Ascending aorta (tissue), 2 donors: ENCODE measurements at regions not wholly inside any gene's neighbourhood (a gene's known extent, or its start where the extent isn't known, plus 50 kb on each side); places are given as distances from the start of the nearest gene placed in this dataset.

Experiments used
- DNase-seq, 2 donors: peaks; one replicate each; pipeline ENCODE4 v3.0.0-alpha.2; 2019; ENCODE audit warnings: low spot score in 2 of 2
- H3K27ac ChIP-seq, 2 donors: fragments of 200-600 bp; sonication (generic); one replicate each; pipeline ENCODE4 v1.5.1; 2016 to 2017; ENCODE audit warnings: mild to moderate bottlenecking in 1 of 2
- H3K27me3 ChIP-seq: fragments of 200-600 bp; sonication (generic); one replicate; pipeline ENCODE4 v1.5.1; 2017
- H3K36me3 ChIP-seq, 2 donors: fragments of 200-600 bp; sonication (generic); one replicate each; pipeline ENCODE4 v1.5.1; 2016
- H3K4me1 ChIP-seq, 2 donors: fragments of 200-600 bp; sonication (generic); one replicate each; pipeline ENCODE4 v1.5.1; 2016 to 2017; ENCODE audit warnings: mild to moderate bottlenecking in 1 of 2
- H3K4me3 ChIP-seq, 2 donors: fragments of 200-600 bp; sonication (generic); one replicate each; pipeline ENCODE4 v1.5.1; 2016 to 2017; ENCODE audit warnings: mild to moderate bottlenecking in 1 of 2
- H3K9me3 ChIP-seq, 2 donors: fragments of 200-600 bp; sonication (generic); one replicate each; pipeline ENCODE4 v1.5.1; 2016
- CTCF ChIP-seq, 3 experiments: fragments of 200-600 bp in 2 of 3; fragments of 450-650 bp in 1 of 3; sonication (generic) in 2 of 3; IDR thresholded peaks; one replicate each; pipeline ENCODE4 v1.5.1; 2016 to 2019; ENCODE audit warnings: antibody characterized with exemption in 3 of 3, mild to moderate bottlenecking in 1 of 3, moderate library complexity in 1 of 3
- intact Hi-C: fragments of 100-400 bp; cut with DNase I; formaldehyde crosslinking; loops from one replicate; pipeline ENCODE4 v1.15.1; 2023

- no peak for DNase-seq
- Histone ChIP-seq H3K27ac (no peak overlapping the region), H3K4me3 (no peak overlapping the region), H3K4me1 (no peaks in the 10 kb centered on the region), H3K36me3 (no peaks in the 10 kb centered on the region), H3K27me3 (no peaks in the 10 kb centered on the region), H3K9me3 (no peaks in the 10 kb centered on the region)
- intact Hi-C loops: no loop called here
- TF ChIP-seq CTCF (IDR thresholded peaks at IDR 0.05): no peak
Observed at GRCh38 chr6:6884916-6885315, 222.8 kb upstream of the RREB1 start.

- H3K27ac ChIP-seq: no peak overlapping the region
- no peak overlapping the region for H3K4me3 ChIP-seq
- H3K27me3 ChIP-seq: no peaks in the 10 kb centered on the region
- no peaks in the 10 kb centered on the region for H3K4me1 ChIP-seq
- TF ChIP-seq CTCF (IDR thresholded peaks at IDR 0.05): no peak
- no peaks in the 10 kb centered on the region for H3K9me3 ChIP-seq
- intact Hi-C loops: no loop called here
- DNase-seq: peak; percentile 21 to 73
- H3K36me3 ChIP-seq: no peaks in the 10 kb centered on the region
Observed at GRCh38 chr6:6885521-6886170, 222.1 kb upstream of the RREB1 start.

- DNase-seq: no peak
- H3K27ac ChIP-seq: no peak overlapping the region
- no peak for TF ChIP-seq CTCF (IDR thresholded peaks at IDR 0.05)
Observed at GRCh38 chr6:6886171-6886885, 221.4 kb upstream of the RREB1 start.

GRCh38 chr6:6886886-6887285, 220.9 kb upstream of the RREB1 start:
- no peak for TF ChIP-seq CTCF (IDR thresholded peaks at IDR 0.05)
- Histone ChIP-seq H3K27me3 (no peaks in the 10 kb centered on the region), H3K27ac (no peak overlapping the region), H3K36me3 (no peaks in the 10 kb centered on the region), H3K4me1 (no peaks in the 10 kb centered on the region), H3K9me3 (no peaks in the 10 kb centered on the region), H3K4me3 (no peak overlapping the region)
- DNase-seq: no peak
- intact Hi-C loops: no loop called here

More at GRCh38 chr6:6886171-6886885, 221.4 kb upstream of the RREB1 start:
- H3K27me3 ChIP-seq: no peaks in the 10 kb centered on the region
- intact Hi-C loops: no loop called here
- no peaks in the 10 kb centered on the region for H3K36me3 ChIP-seq
- no peaks in the 10 kb centered on the region for H3K4me1 ChIP-seq
- no peaks in the 10 kb centered on the region for H3K9me3 ChIP-seq
- no peak overlapping the region for H3K4me3 ChIP-seq

GRCh38 chr6:6889601-6890000, 218.2 kb upstream of the RREB1 start:
- Histone ChIP-seq H3K36me3 (no peaks in the 10 kb centered on the region), H3K4me3 (no peak overlapping the region), H3K4me1 (no peaks in the 10 kb centered on the region), H3K9me3 (no peaks in the 10 kb centered on the region), H3K27me3 (no peaks in the 10 kb centered on the region), H3K27ac (no peak overlapping the region)
- TF ChIP-seq CTCF (IDR thresholded peaks at IDR 0.05): no peak
- intact Hi-C loops: no loop called here
- no peak for DNase-seq
